HCT116 (cell line): ENCODE measurements at regions not wholly inside any gene's neighbourhood (a gene's known extent, or its start where the extent isn't known, plus 50 kb on each side); places are given as distances from the start of the nearest gene placed in this dataset.

Experiments
- ATAC-seq: fragments of 200-7000 bp; cut with Tn5 transposase; 2 replicates; pipeline ENCODE4 v1.9.1; 2020; ENCODE audit warnings: mild to moderate bottlenecking, moderate library complexity
- BruUV-seq: library from RNA; stranded (reverse); fragments of 400-500 nt; replicated peaks from 2 replicates; lab custom pipeline; 2021; lab: Mats Ljungman, UMichigan
- CTCF ChIA-PET: fragments of 300-600 bp; sonication (Branson Sonifier 250); formaldehyde crosslinking; loops from one replicate; lab custom pipeline; 2021; ENCODE audit warnings: antibody characterized with exemption; lab: Charles Lee
- POLR2A ChIA-PET: fragments of 300-600, 350-600 bp; sonication (Branson Sonifier 250); formaldehyde crosslinking; loops from one replicate; lab custom pipeline; 2021; ENCODE audit warnings: antibody characterized with exemption; lab: Charles Lee
- RAD21 ChIA-PET, 2 experiments: fragments of 300-600 bp; sonication (Branson Sonifier 250); formaldehyde crosslinking; loops; one replicate each; lab custom pipeline; 2023; ENCODE audit warnings: low total read pairs in 2 of 2; ENCODE audit not compliant: uncharacterized antibody in 2 of 2, unreplicated experiment in 2 of 2, low non-redundant PET in 1 of 2; lab: Charles Lee
- DNase-seq: peaks from one replicate; pipeline ENCODE4 v3.0.0-alpha.2; 2010; ENCODE audit warnings: low read depth, low spot score
- H2AFZ ChIP-seq: fragments of 200-600 bp; shearing (Covaris generic), sonication (generic); 2 replicates; pipeline ENCODE4 v1.6.1; 2017; ENCODE audit warnings: low read depth, mixed run types, mixed read lengths, antibody characterized with exemption, low read length; ENCODE audit not compliant: poor library complexity, severe bottlenecking
- H3K27ac ChIP-seq: 2 replicates; pipeline ENCODE4 v1.5.1; 2012; ENCODE audit warnings: low read depth, low read length
- H3K27me3 ChIP-seq: fragments of 200-600 bp; sonication (generic); 2 replicates; pipeline ENCODE4 v1.6.1; 2016; ENCODE audit warnings: mixed run types, low read length, mixed read lengths; ENCODE audit not compliant: insufficient read depth
- H3K36me3 ChIP-seq, 2 experiments: fragments of 200-500 bp in 1 of 2; fragments of 200-600 bp in 1 of 2; sonication (Bioruptor generic) in 1 of 2; sonication (generic) in 1 of 2; 2 replicates each; pipeline versions ENCODE4 v1.5.1 to v1.6.1; 2014 to 2016; ENCODE audit warnings: low read length in 2 of 2, inconsistent platforms in 1 of 2, mixed read lengths in 1 of 2, mixed run types in 1 of 2; ENCODE audit not compliant: insufficient read depth in 2 of 2, control insufficient read depth in 1 of 2
- H3K4me1 ChIP-seq, 2 experiments: fragments of 200-600 bp in 1 of 2; sonication (generic) in 1 of 2; 2 replicates each; pipeline versions ENCODE4 v1.5.1 to v1.6.1; 2012 to 2017; ENCODE audit warnings: low read length in 2 of 2, inconsistent platforms in 1 of 2, mild to moderate bottlenecking in 1 of 2, mixed read lengths in 1 of 2, mixed run types in 1 of 2, moderate library complexity in 1 of 2; ENCODE audit not compliant: insufficient read depth in 2 of 2, control insufficient read depth in 1 of 2
- H3K4me2 ChIP-seq: fragments of 200-600 bp; sonication (generic); 2 replicates; pipeline ENCODE4 v1.6.1; 2017; ENCODE audit warnings: mixed run types, low read length, mixed read lengths
- H3K4me3 ChIP-seq, 2 experiments: fragments of 200-600 bp in 1 of 2; sonication (generic) in 1 of 2; replicated peaks in 1 of 2; 2 replicates each; pipeline ENCODE4 v1.5.1; 2011 to 2016; ENCODE audit warnings: low read length in 2 of 2, control low read depth in 1 of 2, low read depth in 1 of 2, mild to moderate bottlenecking in 1 of 2, mixed read lengths in 1 of 2, mixed run types in 1 of 2
- H3K79me2 ChIP-seq: fragments of 200-600 bp; sonication (generic); 2 replicates; pipeline ENCODE4 v1.6.1; 2017; ENCODE audit warnings: mild to moderate bottlenecking, mixed run types, low read length, moderate library complexity, mixed read lengths; ENCODE audit not compliant: insufficient read depth
- H3K9ac ChIP-seq: fragments of 200-600 bp; sonication (generic); 2 replicates; pipeline ENCODE4 v1.6.1; 2016; ENCODE audit warnings: low read length, mixed read lengths
- H3K9me2 ChIP-seq: fragments of 200-600 bp; sonication (generic), shearing (Covaris generic); 2 replicates; pipeline ENCODE4 v1.6.1; 2017; ENCODE audit warnings: mixed run types, mild to moderate bottlenecking, moderate library complexity; ENCODE audit not compliant: insufficient read depth
- H3K9me3 ChIP-seq, 2 experiments: fragments of 200-500 bp in 1 of 2; fragments of 200-600 bp in 1 of 2; sonication (Bioruptor generic) in 1 of 2; sonication (generic) in 1 of 2; 2 replicates each; pipeline ENCODE4 v1.6.1; 2014 to 2017; ENCODE audit warnings: low read length in 2 of 2, mixed read lengths in 2 of 2, inconsistent platforms in 1 of 2, low read depth in 1 of 2, mild to moderate bottlenecking in 1 of 2, mixed run types in 1 of 2, moderate library complexity in 1 of 2; ENCODE audit not compliant: control insufficient read depth in 1 of 2, insufficient read depth in 1 of 2
- H4K20me1 ChIP-seq: fragments of 200-600 bp; sonication (generic), shearing (Covaris generic); 2 replicates; pipeline ENCODE4 v1.6.1; 2017; ENCODE audit warnings: mixed run types, mild to moderate bottlenecking, moderate library complexity; ENCODE audit not compliant: insufficient read depth
- ATF3 ChIP-seq: IDR thresholded peaks from 2 replicates; pipeline ENCODE4 v1.6.1; 2012
- CBX3 ChIP-seq: IDR thresholded peaks from 2 replicates; pipeline ENCODE4 v1.6.1; 2012; ENCODE audit warnings: low read depth
- CTCF ChIP-seq, 3 experiments: fragments of 200-600 bp in 1 of 3; sonication (generic) in 1 of 3; IDR thresholded peaks in 2 of 3; conservative IDR thresholded peaks in 1 of 3; 2 replicates each; pipeline ENCODE4 v1.5.1; 2012 to 2017; ENCODE audit warnings: low read depth in 2 of 3, low read length in 2 of 3, antibody characterized with exemption in 1 of 3, borderline replicate concordance in 1 of 3, control low read depth in 1 of 3, mild to moderate bottlenecking in 1 of 3, mixed read lengths in 1 of 3, mixed run types in 1 of 3, moderate library complexity in 1 of 3; ENCODE audit not compliant: insufficient read depth in 1 of 3
- EGR1 ChIP-seq: IDR thresholded peaks from 2 replicates; pipeline ENCODE4 v1.6.1; 2012; ENCODE audit warnings: low read depth
- EZH2 ChIP-seq: fragments of 200-600 bp; sonication (generic); IDR thresholded peaks from 2 replicates; pipeline ENCODE4 v1.6.1; 2017; ENCODE audit warnings: antibody characterized with exemption, mixed run types
- FOSL1 ChIP-seq: IDR thresholded peaks from 2 replicates; pipeline ENCODE4 v1.6.1; 2012; ENCODE audit warnings: low read depth
- JUND ChIP-seq: IDR thresholded peaks from 2 replicates; pipeline ENCODE4 v1.6.1; 2012
- MAX ChIP-seq: IDR thresholded peaks from 2 replicates; pipeline ENCODE4 v1.6.1; 2012
- POLR2A ChIP-seq: IDR thresholded peaks from 2 replicates; pipeline ENCODE4 v1.7.0; 2011; ENCODE audit warnings: borderline replicate concordance; ENCODE audit not compliant: insufficient read depth, insufficient read length; ENCODE audit errors: extremely low read depth
- POLR2AphosphoS5 ChIP-seq: IDR thresholded peaks from 2 replicates; pipeline ENCODE4 v1.6.1; 2011; ENCODE audit warnings: mild to moderate bottlenecking, low read depth, low read length, moderate library complexity
- RAD21 ChIP-seq: IDR thresholded peaks from 2 replicates; pipeline ENCODE4 v1.6.1; 2012; ENCODE audit warnings: low read depth, mild to moderate bottlenecking
- REST ChIP-seq: IDR thresholded peaks from 2 replicates; pipeline ENCODE4 v1.6.1; 2012; ENCODE audit warnings: low read depth
- SIN3A ChIP-seq: IDR thresholded peaks from 2 replicates; pipeline ENCODE4 v1.6.1; 2012; ENCODE audit warnings: low read depth
- TCF7L2 ChIP-seq: IDR thresholded peaks from 2 replicates; pipeline ENCODE4 v1.7.0; 2011; ENCODE audit warnings: borderline replicate concordance, inconsistent platforms; ENCODE audit not compliant: insufficient read depth, insufficient read length; ENCODE audit errors: extremely low read depth
- YY1 ChIP-seq: IDR thresholded peaks from 2 replicates; pipeline ENCODE4 v1.6.1; 2011; ENCODE audit warnings: low read length, low read depth, moderate library complexity, mild to moderate bottlenecking; ENCODE audit not compliant: insufficient replicate concordance; ENCODE audit errors: extremely low read depth
- ZBTB33 ChIP-seq: IDR thresholded peaks from 2 replicates; pipeline ENCODE4 v1.6.1; 2011; ENCODE audit warnings: mild to moderate bottlenecking, low read length, moderate library complexity; ENCODE audit not compliant: insufficient replicate concordance; ENCODE audit errors: extremely low read depth
- ZNF274 ChIP-seq: fragments of 200-500 bp; sonication (Bioruptor generic); IDR thresholded peaks from 2 replicates; pipeline ENCODE4 v1.6.1; 2014; ENCODE audit warnings: mild to moderate bottlenecking, low read depth, low read length, inconsistent platforms
- intact Hi-C: fragments of 100-400 bp; cut with micrococcal nuclease; formaldehyde crosslinking; loops from 2 replicates; pipeline ENCODE4 v1.10.0; 2022

- H4K20me1 ChIP-seq, result no peaks in the 10 kb centered on the region
- no peaks in the 10 kb centered on the region for H3K9me3 ChIP-seq
- H3K9ac ChIP-seq, result no peak overlapping the region
- DNase-seq, result no peak
- intact Hi-C loops, result no loop called here
- no peak overlapping the region for H3K4me2 ChIP-seq
- no peak overlapping the region for H3K27ac ChIP-seq
- no peak for ATAC-seq
- POLR2A ChIA-PET, result no interaction called here
- no peak for TF ChIP-seq MAX
- TF ChIP-seq CTCF (IDR thresholded peaks at IDR 0.05 in 2 of 3, conservative IDR thresholded peaks at IDR 0.05 in 1 of 3; ENCODE audit: borderline replicate concordance in 1 of 3, insufficient read depth in 1 of 3, low read depth in 2 of 3, low read length in 2 of 3), result no peak
- TF ChIP-seq SIN3A, result no peak
- TF ChIP-seq REST, result no peak
- TF ChIP-seq TCF7L2, result no peak
- no peak for TF ChIP-seq EGR1
- no peak for TF ChIP-seq FOSL1
- no peak for TF ChIP-seq POLR2A
- TF ChIP-seq EZH2, result no peak
- TF ChIP-seq YY1, result no peak
- no peak for TF ChIP-seq RAD21
- TF ChIP-seq JUND, result no peak
- no peak for TF ChIP-seq ZBTB33
- no peak for TF ChIP-seq POLR2AphosphoS5
- no peak for TF ChIP-seq CBX3
- TF ChIP-seq ATF3, result no peak
- no peak for TF ChIP-seq ZNF274
- TF ChIP-seq, all 23 proteins: peak for 0
- ChIA-PET CTCF (no interaction called here), RAD21 (no interaction called here)
- Histone ChIP-seq H2AFZ (no peak overlapping the region), H3K9me2 (no peaks in the 10 kb centered on the region), H3K4me3 (no peak overlapping the region), H3K36me3 (no peaks in the 10 kb centered on the region), H3K4me1 (no peaks in the 10 kb centered on the region), H3K27me3 (no peaks in the 10 kb centered on the region), H3K79me2 (no peaks in the 10 kb centered on the region)
- no TSS peak for BruUV-seq
These were observed 267.3 kb upstream of the TET2 start for GRCh38 chr4:104879367-104879766.
